Osteocyte (in vitro differentiated cells): ENCODE measurements at regions not wholly inside any gene's neighbourhood (a gene's known extent, or its start where the extent isn't known, plus 50 kb on each side); places are given as distances from the start of the nearest gene placed in this dataset.

Source experiments
- DNase-seq: peaks from one replicate; pipeline ENCODE4 v3.0.0; 2021; ENCODE audit warnings: mixed read lengths; ENCODE audit not compliant: unreplicated experiment; ENCODE audit errors: extremely low spot score
- H3K27ac Mint-ChIP-seq: one replicate; pipeline ENCODE4 v1.8.0; 2021; ENCODE audit warnings: mild to moderate bottlenecking, mixed read lengths; ENCODE audit not compliant: unreplicated experiment
- H3K27me3 Mint-ChIP-seq: one replicate; pipeline ENCODE4 v1.8.0; 2021; ENCODE audit warnings: mixed read lengths; ENCODE audit not compliant: unreplicated experiment
- H3K36me3 Mint-ChIP-seq: one replicate; pipeline ENCODE4 v1.8.0; 2021; ENCODE audit warnings: mixed read lengths; ENCODE audit not compliant: unreplicated experiment
- H3K4me1 Mint-ChIP-seq: one replicate; pipeline ENCODE4 v1.8.0; 2021; ENCODE audit warnings: mixed read lengths; ENCODE audit not compliant: unreplicated experiment
- H3K4me3 Mint-ChIP-seq: one replicate; pipeline ENCODE4 v1.8.0; 2021; ENCODE audit warnings: mild to moderate bottlenecking, moderate library complexity, mixed read lengths; ENCODE audit not compliant: unreplicated experiment
- H3K9me3 Mint-ChIP-seq: one replicate; pipeline ENCODE4 v1.8.0; 2021; ENCODE audit warnings: mixed read lengths; ENCODE audit not compliant: unreplicated experiment
- TF ChIP-seq, protein P1 (sequence below): fragments of 200-600 bp; sonication (generic); IDR thresholded peaks from 2 replicates; pipeline ENCODE4 v1.5.0; 2021; ENCODE audit warnings: antibody characterized with exemption, mild to moderate bottlenecking, moderate library complexity

DNA sequence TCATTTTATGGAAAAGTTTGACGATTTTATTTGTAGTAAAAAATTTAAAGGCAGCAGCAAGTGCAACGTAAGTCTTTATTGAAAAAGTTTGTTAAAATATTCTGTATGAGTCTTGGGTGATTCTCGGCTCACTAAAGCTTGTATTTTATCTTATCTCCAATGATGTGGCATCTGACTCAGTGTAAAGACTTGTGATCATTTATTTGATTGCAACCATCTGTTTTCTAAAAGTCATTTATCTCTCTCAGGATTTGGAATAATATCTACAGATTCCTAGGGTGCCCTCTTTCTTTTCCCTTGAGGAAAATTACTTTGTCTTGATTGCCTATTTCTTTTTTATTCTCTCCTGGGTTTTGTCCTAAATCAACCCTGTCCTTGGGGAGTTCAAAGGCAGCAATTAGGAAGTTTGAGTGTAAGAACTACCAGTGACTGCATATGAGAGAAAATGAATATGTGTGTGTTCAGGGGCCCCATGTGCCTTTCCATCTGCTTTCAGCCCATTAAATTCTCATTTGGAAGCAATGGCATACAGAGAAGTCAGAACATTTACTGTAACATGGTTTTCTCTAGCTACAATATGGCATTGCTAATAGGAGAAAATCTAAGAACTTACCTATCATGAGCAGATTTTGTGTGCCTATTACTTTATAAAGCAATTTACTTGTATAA is 575.0 kb upstream of the CHRM3 start:
- DNase-seq, result no peak
- Mint-ChIP-seq H3K27ac (no peak overlapping the region), H3K9me3 (no peaks in the 10 kb centered on the region), H3K4me1 (no peaks in the 10 kb centered on the region), H3K36me3 (no peaks in the 10 kb centered on the region), H3K4me3 (no peak overlapping the region), H3K27me3 (peaks cover 8% of the 10 kb centered on the region)
- TF ChIP-seq, protein P1, sequence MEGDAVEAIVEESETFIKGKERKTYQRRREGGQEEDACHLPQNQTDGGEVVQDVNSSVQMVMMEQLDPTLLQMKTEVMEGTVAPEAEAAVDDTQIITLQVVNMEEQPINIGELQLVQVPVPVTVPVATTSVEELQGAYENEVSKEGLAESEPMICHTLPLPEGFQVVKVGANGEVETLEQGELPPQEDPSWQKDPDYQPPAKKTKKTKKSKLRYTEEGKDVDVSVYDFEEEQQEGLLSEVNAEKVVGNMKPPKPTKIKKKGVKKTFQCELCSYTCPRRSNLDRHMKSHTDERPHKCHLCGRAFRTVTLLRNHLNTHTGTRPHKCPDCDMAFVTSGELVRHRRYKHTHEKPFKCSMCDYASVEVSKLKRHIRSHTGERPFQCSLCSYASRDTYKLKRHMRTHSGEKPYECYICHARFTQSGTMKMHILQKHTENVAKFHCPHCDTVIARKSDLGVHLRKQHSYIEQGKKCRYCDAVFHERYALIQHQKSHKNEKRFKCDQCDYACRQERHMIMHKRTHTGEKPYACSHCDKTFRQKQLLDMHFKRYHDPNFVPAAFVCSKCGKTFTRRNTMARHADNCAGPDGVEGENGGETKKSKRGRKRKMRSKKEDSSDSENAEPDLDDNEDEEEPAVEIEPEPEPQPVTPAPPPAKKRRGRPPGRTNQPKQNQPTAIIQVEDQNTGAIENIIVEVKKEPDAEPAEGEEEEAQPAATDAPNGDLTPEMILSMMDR, result no peak

DNA sequence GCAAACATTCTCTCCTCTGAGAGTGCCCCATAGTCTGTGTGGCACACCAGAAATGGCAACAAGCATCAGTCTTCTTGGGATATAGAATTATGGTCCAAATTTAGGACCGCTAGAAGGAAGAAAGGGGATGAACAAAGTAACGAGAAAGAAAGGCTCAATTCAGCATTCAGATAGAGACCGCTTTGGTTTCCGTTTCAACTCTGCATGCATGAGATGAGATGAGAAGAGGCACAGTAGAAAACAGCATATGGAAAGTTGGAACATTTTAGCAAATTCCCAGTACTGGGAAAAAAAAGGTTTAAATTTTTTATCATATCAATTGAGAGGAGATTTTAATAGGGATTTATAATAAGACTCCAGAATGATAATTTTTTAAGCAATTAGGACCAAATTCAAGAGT is 595.5 kb upstream of the CHRM3 start:
- Mint-ChIP-seq H3K9me3 (no peaks in the 10 kb centered on the region), H3K27ac (no peak overlapping the region), H3K36me3 (no peaks in the 10 kb centered on the region), H3K4me3 (no peak overlapping the region), H3K4me1 (no peaks in the 10 kb centered on the region), H3K27me3 (peaks cover 3% of the 10 kb centered on the region)
- no peak for DNase-seq
- TF ChIP-seq, protein P1, result no peak

DNA sequence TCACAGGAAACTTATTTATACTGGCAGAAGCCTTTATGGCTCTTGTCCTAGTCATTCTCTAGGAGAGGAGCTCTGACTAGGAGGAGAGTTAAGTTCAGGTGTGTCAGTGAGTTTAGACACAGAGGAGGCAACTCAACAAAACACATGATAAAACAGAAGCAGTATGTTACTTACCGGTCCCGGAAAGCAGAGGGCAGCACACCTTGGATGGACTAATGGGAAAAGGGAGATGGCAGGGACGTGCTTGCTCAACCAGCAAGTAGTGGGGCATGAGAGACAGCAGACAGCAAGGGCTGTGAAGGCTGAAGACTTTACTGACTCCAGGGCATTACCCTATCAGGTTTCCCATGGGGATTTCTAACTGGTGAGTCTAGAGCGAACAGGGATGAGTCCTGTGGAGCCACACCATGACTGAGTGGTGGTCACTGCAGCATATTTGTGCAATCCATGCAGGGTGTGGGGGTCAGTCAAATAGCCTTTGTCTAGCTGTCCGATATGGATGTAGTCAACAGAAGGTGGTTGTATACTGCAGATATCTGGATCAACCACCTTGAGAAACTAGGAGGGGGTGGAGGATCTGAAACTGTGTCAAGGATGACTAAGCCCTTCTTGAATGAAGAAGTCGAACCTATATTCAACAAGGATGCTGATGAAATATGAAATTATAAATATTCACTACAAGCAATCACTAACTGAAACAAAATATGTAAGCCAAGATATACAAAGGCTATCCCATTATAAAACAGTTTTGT is 596.3 kb upstream of the CHRM3 start:
- no peak overlapping the region for H3K4me3 Mint-ChIP-seq
- H3K27me3 Mint-ChIP-seq, result peaks cover 3% of the 10 kb centered on the region
- no peaks in the 10 kb centered on the region for H3K9me3 Mint-ChIP-seq
- TF ChIP-seq, protein P1, result no peak
- H3K4me1 Mint-ChIP-seq, result no peaks in the 10 kb centered on the region
- no peak for DNase-seq
- no peak overlapping the region for H3K27ac Mint-ChIP-seq
- no peaks in the 10 kb centered on the region for H3K36me3 Mint-ChIP-seq

DNA sequence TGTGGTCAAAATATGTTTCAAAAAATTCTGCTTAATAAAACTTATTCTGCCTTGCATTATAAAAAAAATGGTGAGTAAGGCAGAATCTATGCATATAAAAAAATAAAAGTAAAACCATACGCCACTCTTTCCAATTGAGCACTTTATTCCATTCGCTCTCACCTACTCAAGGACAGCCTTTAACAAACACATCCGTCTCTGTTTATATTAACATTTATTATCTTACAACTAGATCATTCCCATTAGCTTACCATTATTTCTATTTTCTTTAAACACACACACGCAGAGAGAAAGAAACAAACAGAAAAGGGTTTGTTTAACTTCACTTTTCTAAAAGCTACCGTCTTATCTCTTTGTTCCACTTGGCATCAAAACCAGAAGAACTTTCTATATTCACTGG is 598.9 kb upstream of the CHRM3 start:
- Mint-ChIP-seq H3K36me3 (no peaks in the 10 kb centered on the region), H3K4me3 (no peak overlapping the region), H3K27me3 (peaks cover 3% of the 10 kb centered on the region), H3K9me3 (no peaks in the 10 kb centered on the region), H3K4me1 (no peaks in the 10 kb centered on the region), H3K27ac (no peak overlapping the region)
- TF ChIP-seq, protein P1, result no peak
- DNase-seq, result no peak

DNA sequence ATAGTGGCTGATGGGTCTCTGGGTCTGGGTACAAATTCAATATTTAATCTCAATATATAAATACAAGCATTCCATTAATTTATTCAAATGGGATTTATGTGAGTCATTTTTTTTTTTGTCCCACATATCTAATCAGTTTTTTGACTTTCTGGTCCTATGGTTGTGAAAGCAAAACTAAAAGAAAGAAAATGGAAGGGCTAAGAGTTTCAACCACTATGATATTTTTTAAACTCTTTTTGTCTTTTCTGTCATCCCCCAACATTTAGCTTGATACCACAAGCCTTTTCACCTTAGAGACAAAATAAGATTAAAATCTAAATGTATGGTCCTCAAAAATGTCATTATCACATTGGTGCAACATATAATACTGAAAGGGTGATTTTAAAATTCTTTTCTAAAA is 602.7 kb upstream of the CHRM3 start:
- Mint-ChIP-seq H3K4me3 (no peak overlapping the region), H3K9me3 (peaks cover 14% of the 10 kb centered on the region), H3K36me3 (no peaks in the 10 kb centered on the region), H3K27me3 (no peaks in the 10 kb centered on the region), H3K4me1 (peaks cover 3% of the 10 kb centered on the region), H3K27ac (no peak overlapping the region)
- no peak for DNase-seq
- TF ChIP-seq, protein P1, result no peak
